OCI-LY3 (cell line): ENCODE measurements at regions not wholly inside any gene's neighbourhood (a gene's known extent, or its start where the extent isn't known, plus 50 kb on each side); places are given as distances from the start of the nearest gene placed in this dataset.

ENCODE experiments used
- CTCF ChIP-seq: fragments of 200-600, 300-600 bp; sonication (generic); IDR thresholded peaks from 2 replicates; pipeline ENCODE4 v1.5.1; 2014; ENCODE audit warnings: antibody characterized with exemption, low read length, low read depth
- EZH2phosphoT487 ChIP-seq: fragments of 200-600 bp; shearing (Covaris generic); IDR thresholded peaks from 2 replicates; pipeline ENCODE4 v1.6.1; 2018; ENCODE audit warnings: antibody characterized with exemption, mixed run types, low read depth

GRCh38 chr1:118338936-118339335 lies 153.9 kb upstream of the SPAG17 start:
- TF ChIP-seq CTCF (no peak), EZH2phosphoT487 (no peak)
